Smooth muscle cell (in vitro differentiated cells): ENCODE measurements at regions not wholly inside any gene's neighbourhood (a gene's known extent, or its start where the extent isn't known, plus 50 kb on each side); places are given as distances from the start of the nearest gene placed in this dataset.

Source experiments
- DNase-seq: peaks from one replicate; lab custom pipeline; 2025; ENCODE audit not compliant: unreplicated experiment; lab: John Stamatoyannopoulos, UW
- H2AFZ ChIP-seq: fragments of 200-600 bp; sonication (generic); 2 replicates; pipeline ENCODE4 v1.6.0; 2016; ENCODE audit warnings: antibody characterized with exemption, low read depth, mild to moderate bottlenecking
- H3F3A ChIP-seq: fragments of 200-600 bp; sonication (generic); 2 replicates; pipeline ENCODE4 v1.6.0; 2017; ENCODE audit warnings: antibody characterized with exemption, low read depth
- H3K27ac ChIP-seq: fragments of 200-600 bp; sonication (generic); 2 replicates; pipeline ENCODE4 v1.5.1; 2016; ENCODE audit warnings: low read depth, mild to moderate bottlenecking
- H3K27me3 ChIP-seq: fragments of 200-600 bp; sonication (generic); 2 replicates; pipeline ENCODE4 v1.6.1; 2016; ENCODE audit warnings: low read depth, mild to moderate bottlenecking
- H3K36me3 ChIP-seq: fragments of 200-600 bp; sonication (generic); 2 replicates; pipeline ENCODE4 v1.5.1; 2016; ENCODE audit warnings: low read depth
- H3K4me1 ChIP-seq: fragments of 200-600 bp; sonication (generic); 2 replicates; pipeline ENCODE4 v1.5.1; 2016; ENCODE audit warnings: low read depth
- H3K4me2 ChIP-seq: fragments of 200-600 bp; sonication (generic); 2 replicates; pipeline ENCODE4 v1.6.0; 2016; ENCODE audit warnings: mild to moderate bottlenecking
- H3K4me3 ChIP-seq: fragments of 200-600 bp; sonication (generic); 2 replicates; pipeline ENCODE4 v1.5.1; 2016; ENCODE audit warnings: mild to moderate bottlenecking
- H3K79me2 ChIP-seq: fragments of 200-600 bp; sonication (generic); 2 replicates; pipeline ENCODE4 v1.6.0; 2016; ENCODE audit warnings: low read depth, mild to moderate bottlenecking
- H3K9ac ChIP-seq: fragments of 200-600 bp; sonication (generic); 2 replicates; pipeline ENCODE4 v1.6.0; 2016; ENCODE audit warnings: low read depth
- H3K9me3 ChIP-seq: fragments of 200-600 bp; sonication (generic); replicated peaks from 2 replicates; pipeline ENCODE4 v1.5.1; 2016; ENCODE audit warnings: low read depth
- H4K20me1 ChIP-seq: fragments of 200-600 bp; sonication (generic); 2 replicates; pipeline ENCODE4 v1.6.0; 2016; ENCODE audit warnings: low read depth
- CTCF ChIP-seq: fragments of 200-600 bp; sonication (generic); IDR thresholded peaks from 2 replicates; pipeline ENCODE4 v1.5.1; 2017; ENCODE audit warnings: borderline replicate concordance, mild to moderate bottlenecking, antibody characterized with exemption; ENCODE audit not compliant: insufficient read depth, poor library complexity, severe bottlenecking
- whole genome bisulfite sequencing: methylation state at CpG from one replicate; pipeline ENCODE4 v1.1.7; 2016; ENCODE audit warnings: low lambda C conversion rate; 5-methylcytosine and 5-hydroxymethylcytosine counted together

- DNase-seq, result no peak
- 90% methylated on average over 2 of the region's 2 CpGs for WGBS
- H3K4me1 ChIP-seq, result peaks cover 1% of the 10 kb centered on the region
- no peak overlapping the region for H3K27ac ChIP-seq
- H2AFZ ChIP-seq, result no peak overlapping the region
- H3K36me3 ChIP-seq, result no peaks in the 10 kb centered on the region
- no peaks in the 10 kb centered on the region for H3K27me3 ChIP-seq
- H3K9me3 ChIP-seq, result no peaks in the 10 kb centered on the region
- no peak overlapping the region for H3K4me3 ChIP-seq
- H3F3A ChIP-seq, result no peaks in the 10 kb centered on the region
- no peaks in the 10 kb centered on the region for H3K79me2 ChIP-seq
- no peaks in the 10 kb centered on the region for H4K20me1 ChIP-seq
- TF ChIP-seq CTCF, result no peak
- H3K9ac ChIP-seq, result no peak overlapping the region
- no peak overlapping the region for H3K4me2 ChIP-seq
Measured at GRCh38 chr3:40913641-40914040, 285.7 kb upstream of the CTNNB1 start.

- Histone ChIP-seq H3F3A (no peaks in the 10 kb centered on the region), H3K36me3 (no peaks in the 10 kb centered on the region), H3K4me2 (no peak overlapping the region), H2AFZ (no peak overlapping the region), H3K27ac (no peak overlapping the region), H3K4me3 (no peak overlapping the region), H3K4me1 (no peaks in the 10 kb centered on the region), H3K9ac (no peak overlapping the region), H3K9me3 (no peaks in the 10 kb centered on the region), H3K27me3 (no peaks in the 10 kb centered on the region), H4K20me1 (no peaks in the 10 kb centered on the region), H3K79me2 (no peaks in the 10 kb centered on the region)
- no peak for TF ChIP-seq CTCF
- DNase-seq, result no peak
- 87% methylated on average over 2 of the region's 2 CpGs for WGBS
Measured at GRCh38 chr3:40914475-40914874, 284.8 kb upstream of the CTNNB1 start.

- Histone ChIP-seq H3K4me2 (no peak overlapping the region), H2AFZ (no peak overlapping the region)
Measured at GRCh38 chr3:40915346-40915865, 283.9 kb upstream of the CTNNB1 start.

More at GRCh38 chr3:40915346-40915865, 283.9 kb upstream of the CTNNB1 start:
- Histone ChIP-seq H3F3A (no peaks in the 10 kb centered on the region), H3K27ac (no peak overlapping the region), H3K4me1 (no peaks in the 10 kb centered on the region), H4K20me1 (no peaks in the 10 kb centered on the region), H3K9me3 (no peaks in the 10 kb centered on the region), H3K79me2 (no peaks in the 10 kb centered on the region), H3K4me3 (no peak overlapping the region), H3K9ac (no peak overlapping the region), H3K27me3 (no peaks in the 10 kb centered on the region), H3K36me3 (no peaks in the 10 kb centered on the region)
- 77% methylated on average over 6 of the region's 6 CpGs for WGBS
- TF ChIP-seq CTCF, result no peak
- no peak for DNase-seq
